ENCODE measurements at regions not wholly inside any gene's neighbourhood (a gene's known extent, or its start where the extent isn't known, plus 50 kb on each side); places are given as distances from the start of the nearest gene placed in this dataset.

DNA sequence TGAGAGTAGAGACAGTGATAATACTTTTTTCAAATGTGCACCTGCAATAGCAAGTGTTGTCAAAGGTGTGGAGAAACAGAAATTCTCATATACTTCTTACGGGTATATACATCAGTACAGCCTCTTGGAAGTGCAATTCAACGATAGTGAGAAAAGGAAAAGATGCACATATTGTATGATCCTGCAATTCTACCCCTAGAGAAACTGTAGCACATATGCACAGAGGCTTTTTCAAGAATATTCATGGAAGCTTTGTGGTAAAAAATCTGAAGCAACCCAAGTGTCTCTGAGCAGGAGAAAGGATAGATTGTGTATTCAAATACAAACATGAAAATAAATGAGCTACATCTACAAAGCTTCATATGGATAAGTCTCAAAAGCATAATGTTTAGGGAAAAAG is 94.7 kb upstream of the PREP start:
- TF ChIP-seq TAF1 (IDR thresholded peaks at IDR 0.05; ENCODE audit: borderline replicate concordance, low read depth, low read length) (no peak), POLR2A (IDR thresholded peaks at IDR 0.05; ENCODE audit: low read depth, low read length) (no peak), POLR2AphosphoS5 (IDR thresholded peaks at IDR 0.05; ENCODE audit: low read depth, low read length) (no peak)

Data from GM12892 (cell line).